Spleen (tissue), 7 donors: ENCODE measurements at regions not wholly inside any gene's neighbourhood (a gene's known extent, or its start where the extent isn't known, plus 50 kb on each side); places are given as distances from the start of the nearest gene placed in this dataset.

Source experiments
- POLR2A ChIP-seq, 3 donors: fragments of 450-650 bp; IDR thresholded peaks; one replicate each; pipeline ENCODE4 v1.5.1; 2017; ENCODE audit warnings: antibody characterized with exemption in 3 of 3, mild to moderate bottlenecking in 1 of 3
- POLR2AphosphoS5 ChIP-seq, 3 donors: sonication (generic); formaldehyde crosslinking; IDR thresholded peaks; one replicate each; pipeline ENCODE4 v1.5.1; 2017; ENCODE audit warnings: antibody characterized with exemption in 3 of 3
- TF ChIP-seq, protein P1 (sequence below), 11 experiments: fragments of 200-600 bp in 7 of 11; fragments of 450-650 bp in 4 of 11; sonication (generic) in 4 of 11; IDR thresholded peaks in 8 of 11; conservative IDR thresholded peaks in 3 of 11; 1 replicate in 7 of 11; 2 replicates in 4 of 11; pipeline versions ENCODE4 v1.4.0 to v1.8.0; 2016 to 2021; ENCODE audit warnings: antibody characterized with exemption in 11 of 11, inconsistent platforms in 4 of 11, mild to moderate bottlenecking in 1 of 11
- donor health status: DM: no; HTN: no; CAD: no; lungs with moderate emphysema.
- donor health status: DM: no; HTN: no; CAD: no.
- donor health status: DM: no; HTN: no; CAD: no.

DNA sequence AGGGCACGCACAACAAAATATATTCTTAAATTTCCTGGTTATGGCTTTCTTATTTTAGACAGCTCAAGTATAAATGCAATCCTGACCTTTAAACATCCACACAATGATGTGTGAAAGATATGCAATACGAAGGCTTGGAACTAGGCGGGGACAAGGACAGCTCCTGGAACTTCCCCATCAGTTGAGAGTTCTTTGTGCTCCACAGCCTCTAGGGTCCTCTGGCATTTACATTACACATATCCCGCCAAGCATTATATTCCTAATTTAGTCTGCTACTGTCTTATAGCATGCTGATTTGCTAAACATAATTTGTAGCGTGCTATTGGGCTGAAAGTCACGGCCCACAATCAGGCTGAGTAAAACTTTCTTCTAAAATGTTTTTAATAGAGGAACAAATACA is 74.4 kb downstream of the FTHL17 start:
- TF ChIP-seq, protein P1, sequence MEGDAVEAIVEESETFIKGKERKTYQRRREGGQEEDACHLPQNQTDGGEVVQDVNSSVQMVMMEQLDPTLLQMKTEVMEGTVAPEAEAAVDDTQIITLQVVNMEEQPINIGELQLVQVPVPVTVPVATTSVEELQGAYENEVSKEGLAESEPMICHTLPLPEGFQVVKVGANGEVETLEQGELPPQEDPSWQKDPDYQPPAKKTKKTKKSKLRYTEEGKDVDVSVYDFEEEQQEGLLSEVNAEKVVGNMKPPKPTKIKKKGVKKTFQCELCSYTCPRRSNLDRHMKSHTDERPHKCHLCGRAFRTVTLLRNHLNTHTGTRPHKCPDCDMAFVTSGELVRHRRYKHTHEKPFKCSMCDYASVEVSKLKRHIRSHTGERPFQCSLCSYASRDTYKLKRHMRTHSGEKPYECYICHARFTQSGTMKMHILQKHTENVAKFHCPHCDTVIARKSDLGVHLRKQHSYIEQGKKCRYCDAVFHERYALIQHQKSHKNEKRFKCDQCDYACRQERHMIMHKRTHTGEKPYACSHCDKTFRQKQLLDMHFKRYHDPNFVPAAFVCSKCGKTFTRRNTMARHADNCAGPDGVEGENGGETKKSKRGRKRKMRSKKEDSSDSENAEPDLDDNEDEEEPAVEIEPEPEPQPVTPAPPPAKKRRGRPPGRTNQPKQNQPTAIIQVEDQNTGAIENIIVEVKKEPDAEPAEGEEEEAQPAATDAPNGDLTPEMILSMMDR (IDR thresholded peaks at IDR 0.05 in 8 of 11, conservative IDR thresholded peaks at IDR 0.05 in 3 of 11): no peak
- TF ChIP-seq POLR2AphosphoS5 (IDR thresholded peaks at IDR 0.05) (no peak), POLR2A (IDR thresholded peaks at IDR 0.05) (no peak)
